ENCODE measurements at regions not wholly inside any gene's neighbourhood (a gene's known extent, or its start where the extent isn't known, plus 50 kb on each side); places are given as distances from the start of the nearest gene placed in this dataset.
A peak's percentile ranks its signal among the peaks of the same experiment; 100 is the strongest.

DNA sequence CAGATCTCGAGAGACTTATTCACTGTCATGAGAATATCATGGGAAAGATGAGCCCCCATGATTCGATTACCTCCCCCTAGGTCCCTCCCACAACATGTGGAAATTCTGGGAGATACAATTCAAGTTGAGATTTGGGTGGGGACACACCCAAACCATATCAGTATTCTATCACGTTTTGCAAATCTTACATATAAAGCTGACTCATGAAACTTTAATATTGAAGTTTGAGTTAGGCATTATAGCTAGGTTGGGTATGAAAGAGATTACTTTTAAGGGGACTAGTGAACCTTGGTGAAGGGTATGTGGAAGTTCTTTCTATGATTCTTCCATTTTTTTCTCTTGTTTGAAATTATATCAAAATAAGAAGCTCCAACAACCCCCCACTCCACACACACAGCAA, 117.7 kb upstream of the RASGRP1 start:
- no peak for DNase-seq (ENCODE audit: low read depth)
- H3K4me3 ChIP-seq (ENCODE audit: control insufficient read depth, low read depth, low read length), result no peak overlapping the region
- TF ChIP-seq, protein P1, sequence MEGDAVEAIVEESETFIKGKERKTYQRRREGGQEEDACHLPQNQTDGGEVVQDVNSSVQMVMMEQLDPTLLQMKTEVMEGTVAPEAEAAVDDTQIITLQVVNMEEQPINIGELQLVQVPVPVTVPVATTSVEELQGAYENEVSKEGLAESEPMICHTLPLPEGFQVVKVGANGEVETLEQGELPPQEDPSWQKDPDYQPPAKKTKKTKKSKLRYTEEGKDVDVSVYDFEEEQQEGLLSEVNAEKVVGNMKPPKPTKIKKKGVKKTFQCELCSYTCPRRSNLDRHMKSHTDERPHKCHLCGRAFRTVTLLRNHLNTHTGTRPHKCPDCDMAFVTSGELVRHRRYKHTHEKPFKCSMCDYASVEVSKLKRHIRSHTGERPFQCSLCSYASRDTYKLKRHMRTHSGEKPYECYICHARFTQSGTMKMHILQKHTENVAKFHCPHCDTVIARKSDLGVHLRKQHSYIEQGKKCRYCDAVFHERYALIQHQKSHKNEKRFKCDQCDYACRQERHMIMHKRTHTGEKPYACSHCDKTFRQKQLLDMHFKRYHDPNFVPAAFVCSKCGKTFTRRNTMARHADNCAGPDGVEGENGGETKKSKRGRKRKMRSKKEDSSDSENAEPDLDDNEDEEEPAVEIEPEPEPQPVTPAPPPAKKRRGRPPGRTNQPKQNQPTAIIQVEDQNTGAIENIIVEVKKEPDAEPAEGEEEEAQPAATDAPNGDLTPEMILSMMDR (conservative IDR thresholded peaks at IDR 0.05; ENCODE audit: control insufficient read depth, insufficient read depth, low read depth, low read length), result no peak

DNA sequence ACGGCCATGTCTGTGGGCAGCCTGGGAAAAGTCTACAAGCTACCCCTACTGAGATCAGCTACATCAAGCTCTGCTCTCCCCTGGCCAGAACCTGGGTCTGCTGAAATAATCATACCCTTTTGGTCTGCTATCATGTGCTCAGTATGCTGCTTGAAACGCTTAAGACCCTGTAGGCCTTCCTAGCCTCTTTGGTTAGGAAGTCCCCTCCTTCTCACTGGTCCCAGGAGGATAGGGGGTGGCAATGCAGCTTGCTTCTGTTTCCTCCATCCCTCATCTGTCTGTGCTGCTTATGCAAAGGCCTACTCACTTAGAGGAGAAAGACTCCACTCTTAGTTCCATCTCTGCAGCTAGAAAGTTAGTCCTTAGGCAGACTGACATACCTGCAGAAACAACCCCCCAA, 118.2 kb upstream of the RASGRP1 start:
- TF ChIP-seq, protein P1 (conservative IDR thresholded peaks at IDR 0.05; ENCODE audit: control insufficient read depth, insufficient read depth, low read depth, low read length), result no peak
- no peak overlapping the region for H3K4me3 ChIP-seq (ENCODE audit: control insufficient read depth, low read depth, low read length)
- DNase-seq (ENCODE audit: low read depth), result no peak

DNA sequence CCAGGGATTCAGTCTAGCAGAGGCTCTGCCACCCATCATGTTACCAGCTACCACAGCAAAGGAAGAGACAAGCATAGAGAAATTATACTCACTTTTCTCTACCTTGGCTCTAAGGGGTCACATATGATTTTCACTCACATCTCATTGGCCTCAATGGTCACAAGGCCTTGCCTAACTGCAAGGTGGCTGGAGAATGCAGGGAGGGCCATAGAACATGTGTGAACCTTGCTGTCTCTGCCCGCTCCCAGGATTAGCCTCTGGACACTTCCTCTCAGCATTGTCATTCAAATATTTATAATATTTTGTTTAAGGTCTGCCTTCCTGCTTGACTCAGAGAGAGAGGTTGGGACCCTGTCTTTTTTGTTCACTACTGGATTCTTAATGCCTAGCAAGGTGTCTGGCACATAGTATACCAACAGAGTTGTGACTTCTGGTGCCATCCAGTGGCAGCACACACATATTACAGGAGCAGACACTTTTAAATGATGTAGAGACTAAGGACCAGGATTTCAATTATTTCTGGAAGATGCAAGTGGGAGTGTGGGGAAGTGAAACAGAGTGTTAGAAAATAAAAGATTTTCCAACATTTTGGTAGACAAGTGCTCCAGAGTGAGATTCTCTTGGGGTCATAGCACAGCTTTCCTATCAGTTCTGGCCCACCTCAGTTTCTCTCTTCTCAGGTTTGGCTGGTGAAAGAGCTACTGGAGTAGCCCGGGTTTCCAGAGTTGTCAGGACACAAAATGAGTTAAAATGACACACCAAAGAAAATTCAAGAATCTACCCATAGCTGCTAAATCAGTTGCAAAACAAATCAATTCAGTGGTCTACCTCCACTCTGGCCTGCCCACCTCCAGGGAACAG, 119.0 kb upstream of the RASGRP1 start:
- H3K4me3 ChIP-seq (ENCODE audit: control insufficient read depth, low read depth, low read length), result no peak overlapping the region
- DNase-seq (ENCODE audit: low read depth), result peak; percentile 52

DNA sequence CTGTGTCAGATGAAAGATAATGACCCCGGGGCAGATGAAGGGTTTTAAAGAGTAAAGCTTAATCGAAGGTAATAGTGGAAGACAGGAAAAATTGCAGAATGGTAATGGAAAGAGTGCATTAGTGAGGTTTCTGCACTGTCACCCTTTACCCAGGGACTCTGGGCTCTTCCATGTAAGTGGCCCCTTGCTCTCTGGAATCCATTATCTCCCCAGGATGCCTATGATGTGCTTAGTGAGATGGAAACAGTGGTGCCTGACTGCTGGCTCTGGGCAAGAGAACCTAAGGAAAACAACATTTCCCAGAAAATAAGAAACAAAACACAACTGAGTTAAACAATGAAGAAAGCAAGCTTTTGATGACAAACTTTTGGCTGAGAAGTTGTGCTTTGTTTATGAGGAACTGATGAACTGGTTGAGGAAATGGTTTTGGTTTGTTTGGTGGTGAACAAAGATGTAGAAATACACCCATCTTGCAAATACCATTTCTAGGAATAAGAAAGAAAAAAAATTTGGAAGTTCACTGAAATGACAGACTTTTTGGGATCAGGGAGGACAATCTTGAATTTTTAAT, 119.9 kb upstream of the RASGRP1 start:
- TF ChIP-seq, protein P1 (conservative IDR thresholded peaks at IDR 0.05; ENCODE audit: control insufficient read depth, insufficient read depth, low read depth, low read length), result no peak
- H3K4me3 ChIP-seq (ENCODE audit: control insufficient read depth, low read depth, low read length), result no peak overlapping the region
- DNase-seq (ENCODE audit: low read depth), result no peak

More for the DNA sequence above, 119.0 kb upstream of the RASGRP1 start:
- TF ChIP-seq, protein P1 (conservative IDR thresholded peaks at IDR 0.05; ENCODE audit: control insufficient read depth, insufficient read depth, low read depth, low read length), result peak; percentile 87

DNA sequence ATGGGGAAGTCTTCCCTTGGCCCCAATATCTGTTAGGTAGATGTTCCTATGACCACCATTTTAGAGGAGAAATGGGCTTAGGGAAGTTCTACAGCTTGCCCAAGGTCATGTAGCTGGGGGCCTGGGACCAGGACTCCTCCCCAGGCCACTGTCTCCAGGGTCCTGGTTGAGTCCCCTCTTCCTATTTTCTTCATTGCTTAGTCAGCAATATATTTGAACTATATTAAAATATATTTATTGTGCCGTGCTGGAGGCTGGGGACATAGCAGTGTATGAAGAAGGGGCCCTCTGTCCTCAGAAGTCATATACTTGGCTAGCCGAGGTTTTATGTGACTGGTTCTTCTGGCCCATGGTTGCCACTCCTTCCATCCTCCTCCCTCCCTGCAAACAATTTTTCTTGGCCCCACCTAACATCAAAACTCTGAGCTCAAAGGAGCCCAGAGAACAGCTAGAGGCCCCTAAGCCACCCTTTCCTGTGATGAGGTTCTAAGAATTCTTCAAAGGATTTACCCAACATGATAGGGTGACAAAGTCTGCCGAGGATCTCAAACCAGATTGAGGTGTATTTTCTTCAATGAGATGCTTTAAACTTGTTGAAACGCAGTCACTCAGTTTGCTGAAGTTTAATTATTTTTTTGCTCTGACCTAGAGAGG, 121.2 kb upstream of the RASGRP1 start:
- DNase-seq (ENCODE audit: low read depth), result no peak
- TF ChIP-seq, protein P1 (conservative IDR thresholded peaks at IDR 0.05; ENCODE audit: control insufficient read depth, insufficient read depth, low read depth, low read length), result no peak
- H3K4me3 ChIP-seq (ENCODE audit: control insufficient read depth, low read depth, low read length), result no peak overlapping the region

DNA sequence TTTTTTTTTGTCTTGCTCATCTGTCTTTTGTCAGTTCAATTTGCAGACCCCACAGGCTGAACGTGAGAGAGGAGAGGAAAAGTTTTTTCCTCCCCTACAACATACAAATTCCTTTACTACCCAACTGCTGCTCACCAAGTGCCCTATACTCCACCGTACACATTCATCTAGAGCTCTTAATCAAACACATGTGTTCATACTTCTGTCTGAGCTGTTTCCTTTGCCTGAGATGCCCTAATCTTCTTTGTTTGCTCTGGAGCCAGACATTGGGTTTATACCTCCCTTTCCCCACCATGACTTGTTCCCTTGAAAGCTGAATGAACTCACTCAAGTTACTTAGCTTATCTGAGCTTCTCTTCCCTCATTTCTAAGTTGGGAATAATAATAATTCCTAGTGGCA, 122.7 kb upstream of the RASGRP1 start:
- DNase-seq (ENCODE audit: low read depth), result peak; percentile 53
- TF ChIP-seq, protein P1 (conservative IDR thresholded peaks at IDR 0.05; ENCODE audit: control insufficient read depth, insufficient read depth, low read depth, low read length), result no peak
- no peak overlapping the region for H3K4me3 ChIP-seq (ENCODE audit: control insufficient read depth, low read depth, low read length)
